Neural cell (in vitro differentiated cells): ENCODE measurements at regions not wholly inside any gene's neighbourhood (a gene's known extent, or its start where the extent isn't known, plus 50 kb on each side); places are given as distances from the start of the nearest gene placed in this dataset.

Experiments
- H2AFZ ChIP-seq: fragments of 200-600, 300-800 bp; sonication (generic), shearing (Covaris generic); 2 replicates; pipeline ENCODE4 v1.6.0; 2014; ENCODE audit warnings: low read depth, mild to moderate bottlenecking, antibody characterized with exemption, low read length, moderate library complexity
- H3F3A ChIP-seq: fragments of 200-600 bp; shearing (Covaris generic); 2 replicates; pipeline ENCODE4 v1.6.1; 2016; ENCODE audit warnings: mild to moderate bottlenecking, moderate library complexity, mixed read lengths, antibody characterized with exemption, low read length; ENCODE audit not compliant: insufficient read depth, poor library complexity, severe bottlenecking
- H3K27ac ChIP-seq: fragments of 200-600, 300-800 bp; sonication (generic), shearing (Covaris generic); 2 replicates; pipeline ENCODE4 v1.5.1; 2014; ENCODE audit warnings: mild to moderate bottlenecking, low read length, moderate library complexity
- H3K27me3 ChIP-seq: fragments of 300-800, 200-600 bp; sonication (generic), shearing (Covaris generic); 2 replicates; pipeline ENCODE4 v1.6.0; 2014; ENCODE audit warnings: mild to moderate bottlenecking, low read depth, low read length, moderate library complexity; ENCODE audit not compliant: insufficient read depth
- H3K36me3 ChIP-seq: fragments of 300-800, 200-600 bp; sonication (generic), shearing (Covaris generic); 2 replicates; pipeline ENCODE4 v1.5.1; 2014; ENCODE audit warnings: mild to moderate bottlenecking, antibody characterized with exemption, low read length, moderate library complexity; ENCODE audit not compliant: insufficient read depth
- H3K4me2 ChIP-seq: fragments of 300-800, 200-600 bp; sonication (generic), shearing (Covaris generic); 2 replicates; pipeline ENCODE4 v1.6.0; 2014; ENCODE audit warnings: mild to moderate bottlenecking, low read length
- H3K4me3 ChIP-seq: fragments of 300-800, 200-600 bp; sonication (generic), shearing (Covaris generic); 2 replicates; pipeline ENCODE4 v1.5.1; 2014; ENCODE audit warnings: mild to moderate bottlenecking, low read length, moderate library complexity
- H3K79me2 ChIP-seq: fragments of 200-600 bp; shearing (Covaris generic); replicated peaks from 2 replicates; pipeline ENCODE4 v1.6.0; 2014; ENCODE audit warnings: mild to moderate bottlenecking, low read length, moderate library complexity; ENCODE audit not compliant: insufficient read depth
- H3K9ac ChIP-seq: fragments of 300-800, 200-600 bp; sonication (generic), shearing (Covaris generic); 2 replicates; pipeline ENCODE4 v1.6.1; 2016; ENCODE audit warnings: mild to moderate bottlenecking, low read length, mixed read lengths
- H3K9me2 ChIP-seq: fragments of 200-600 bp; shearing (Covaris generic); 2 replicates; pipeline ENCODE4 v1.6.1; 2016; ENCODE audit warnings: mild to moderate bottlenecking, low read length, mixed read lengths; ENCODE audit not compliant: insufficient read depth
- H3K9me3 ChIP-seq: fragments of 200-600, 300-800 bp; sonication (generic), shearing (Covaris generic); 2 replicates; pipeline ENCODE4 v1.6.1; 2016; ENCODE audit warnings: mild to moderate bottlenecking, mixed run types, low read length, moderate library complexity, mixed read lengths
- H4K20me1 ChIP-seq: fragments of 200-600 bp; shearing (Covaris generic); 2 replicates; pipeline ENCODE4 v1.6.1; 2016; ENCODE audit warnings: mild to moderate bottlenecking, mixed run types; ENCODE audit not compliant: insufficient read depth
- EP300 ChIP-seq: fragments of 450-650 bp; conservative IDR thresholded peaks from 2 replicates; pipeline ENCODE4 v1.6.1; 2014; ENCODE audit warnings: antibody characterized with exemption, mild to moderate bottlenecking, moderate library complexity; ENCODE audit not compliant: poor library complexity, severe bottlenecking
- EZH2 ChIP-seq: fragments of 200-600, 300-800 bp; shearing (Covaris generic), sonication (generic); IDR thresholded peaks from 2 replicates; pipeline ENCODE4 v1.6.1; 2014; ENCODE audit warnings: antibody characterized with exemption, low read length, borderline replicate concordance, mild to moderate bottlenecking; ENCODE audit not compliant: insufficient read depth, poor library complexity, severe bottlenecking
- MXI1 ChIP-seq: fragments of 450-650 bp; conservative IDR thresholded peaks from 2 replicates; pipeline ENCODE4 v1.6.1; 2014; ENCODE audit warnings: antibody characterized with exemption, mild to moderate bottlenecking; ENCODE audit not compliant: poor library complexity, severe bottlenecking
- POLR2AphosphoS5 ChIP-seq: IDR thresholded peaks from 2 replicates; pipeline ENCODE4 v1.6.1; 2012
- RAD21 ChIP-seq: fragments of 450-650 bp; conservative IDR thresholded peaks from 2 replicates; pipeline ENCODE4 v1.6.1; 2014; ENCODE audit warnings: antibody characterized with exemption, mild to moderate bottlenecking, moderate library complexity
- SMC3 ChIP-seq: fragments of 450-650 bp; conservative IDR thresholded peaks from 2 replicates; pipeline ENCODE4 v1.6.1; 2014; ENCODE audit warnings: antibody characterized with exemption, mild to moderate bottlenecking, moderate library complexity; ENCODE audit not compliant: poor library complexity
- TAF1 ChIP-seq: IDR thresholded peaks from 2 replicates; pipeline ENCODE4 v1.6.1; 2012; ENCODE audit warnings: low read depth
- TF ChIP-seq, protein P1 (sequence below): fragments of 450-650 bp; IDR thresholded peaks from 2 replicates; pipeline ENCODE4 v1.5.1; 2014; ENCODE audit warnings: antibody characterized with exemption, mild to moderate bottlenecking, moderate library complexity; ENCODE audit not compliant: poor library complexity, severe bottlenecking
- TF ChIP-seq, protein P2 (sequence below): IDR thresholded peaks from 2 replicates; pipeline ENCODE4 v1.6.1; 2012; ENCODE audit warnings: borderline replicate concordance

DNA sequence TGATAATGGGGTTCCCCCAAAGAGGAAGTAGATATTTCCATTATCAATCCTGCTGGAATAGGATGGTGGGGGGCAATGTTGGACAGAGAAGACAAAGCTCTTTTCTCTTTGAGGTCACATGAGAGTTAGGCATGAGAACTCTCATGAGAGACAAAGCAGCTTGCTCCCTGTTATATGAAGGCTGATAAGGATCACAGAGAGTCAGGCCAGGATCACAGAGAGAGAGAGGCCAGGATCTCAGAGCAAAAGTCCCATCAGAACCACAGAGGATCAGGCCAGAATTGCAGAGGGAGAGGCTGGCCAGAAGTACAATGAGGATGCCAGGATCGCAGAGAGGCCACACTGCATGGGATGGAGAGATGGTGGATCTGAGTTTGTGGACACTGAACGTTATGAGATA, 457.1 kb downstream of the LPIN1 start:
- Histone ChIP-seq H3K27ac (no peak overlapping the region), H3K9me2 (no peaks in the 10 kb centered on the region), H3K79me2 (no peaks in the 10 kb centered on the region), H2AFZ (no peak overlapping the region), H3K36me3 (no peaks in the 10 kb centered on the region), H3K9me3 (no peaks in the 10 kb centered on the region), H3K9ac (no peak overlapping the region), H3K4me3 (no peak overlapping the region), H3K27me3 (no peaks in the 10 kb centered on the region), H4K20me1 (no peaks in the 10 kb centered on the region), H3F3A (no peaks in the 10 kb centered on the region), H3K4me2 (no peak overlapping the region)
- no peak for TF ChIP-seq POLR2AphosphoS5
- TF ChIP-seq EP300: no peak
- TF ChIP-seq EZH2: no peak
- no peak for TF ChIP-seq SMC3
- TF ChIP-seq, protein P1, sequence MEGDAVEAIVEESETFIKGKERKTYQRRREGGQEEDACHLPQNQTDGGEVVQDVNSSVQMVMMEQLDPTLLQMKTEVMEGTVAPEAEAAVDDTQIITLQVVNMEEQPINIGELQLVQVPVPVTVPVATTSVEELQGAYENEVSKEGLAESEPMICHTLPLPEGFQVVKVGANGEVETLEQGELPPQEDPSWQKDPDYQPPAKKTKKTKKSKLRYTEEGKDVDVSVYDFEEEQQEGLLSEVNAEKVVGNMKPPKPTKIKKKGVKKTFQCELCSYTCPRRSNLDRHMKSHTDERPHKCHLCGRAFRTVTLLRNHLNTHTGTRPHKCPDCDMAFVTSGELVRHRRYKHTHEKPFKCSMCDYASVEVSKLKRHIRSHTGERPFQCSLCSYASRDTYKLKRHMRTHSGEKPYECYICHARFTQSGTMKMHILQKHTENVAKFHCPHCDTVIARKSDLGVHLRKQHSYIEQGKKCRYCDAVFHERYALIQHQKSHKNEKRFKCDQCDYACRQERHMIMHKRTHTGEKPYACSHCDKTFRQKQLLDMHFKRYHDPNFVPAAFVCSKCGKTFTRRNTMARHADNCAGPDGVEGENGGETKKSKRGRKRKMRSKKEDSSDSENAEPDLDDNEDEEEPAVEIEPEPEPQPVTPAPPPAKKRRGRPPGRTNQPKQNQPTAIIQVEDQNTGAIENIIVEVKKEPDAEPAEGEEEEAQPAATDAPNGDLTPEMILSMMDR: no peak
- TF ChIP-seq MXI1: no peak

DNA sequence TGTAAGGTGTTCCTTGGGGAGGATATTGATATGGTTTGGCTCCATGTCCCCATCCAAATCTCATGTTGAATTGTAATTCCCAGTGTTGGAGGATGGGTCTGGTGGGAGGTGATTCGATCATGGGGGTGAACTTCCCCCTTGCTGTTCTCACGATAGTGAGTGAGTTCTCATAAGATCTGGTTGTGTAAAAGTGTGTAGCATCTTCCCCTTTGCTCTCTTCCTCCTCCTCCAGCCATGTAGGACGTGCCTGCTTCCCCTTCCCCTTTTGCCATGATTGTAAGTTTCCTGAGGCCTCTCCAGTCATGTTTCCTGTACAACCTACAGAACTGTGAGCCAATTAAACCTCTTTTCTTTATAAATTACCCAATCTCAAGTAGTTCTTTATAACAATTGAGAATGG, 458.7 kb downstream of the LPIN1 start:
- no peaks in the 10 kb centered on the region for H3K79me2 ChIP-seq
- H3K4me3 ChIP-seq: no peak overlapping the region
- no peak overlapping the region for H3K9ac ChIP-seq
- H3F3A ChIP-seq: no peaks in the 10 kb centered on the region
- H3K9me3 ChIP-seq: no peaks in the 10 kb centered on the region
- H3K27me3 ChIP-seq: no peaks in the 10 kb centered on the region
- no peak overlapping the region for H3K27ac ChIP-seq
- no peaks in the 10 kb centered on the region for H3K9me2 ChIP-seq
- TF ChIP-seq EZH2: no peak
- TF ChIP-seq RAD21: no peak
- TF ChIP-seq SMC3: no peak
- no peak for TF ChIP-seq TAF1
- TF ChIP-seq, protein P1: no peak
- no peak for TF ChIP-seq MXI1
- TF ChIP-seq EP300: no peak
- TF ChIP-seq, protein P2, sequence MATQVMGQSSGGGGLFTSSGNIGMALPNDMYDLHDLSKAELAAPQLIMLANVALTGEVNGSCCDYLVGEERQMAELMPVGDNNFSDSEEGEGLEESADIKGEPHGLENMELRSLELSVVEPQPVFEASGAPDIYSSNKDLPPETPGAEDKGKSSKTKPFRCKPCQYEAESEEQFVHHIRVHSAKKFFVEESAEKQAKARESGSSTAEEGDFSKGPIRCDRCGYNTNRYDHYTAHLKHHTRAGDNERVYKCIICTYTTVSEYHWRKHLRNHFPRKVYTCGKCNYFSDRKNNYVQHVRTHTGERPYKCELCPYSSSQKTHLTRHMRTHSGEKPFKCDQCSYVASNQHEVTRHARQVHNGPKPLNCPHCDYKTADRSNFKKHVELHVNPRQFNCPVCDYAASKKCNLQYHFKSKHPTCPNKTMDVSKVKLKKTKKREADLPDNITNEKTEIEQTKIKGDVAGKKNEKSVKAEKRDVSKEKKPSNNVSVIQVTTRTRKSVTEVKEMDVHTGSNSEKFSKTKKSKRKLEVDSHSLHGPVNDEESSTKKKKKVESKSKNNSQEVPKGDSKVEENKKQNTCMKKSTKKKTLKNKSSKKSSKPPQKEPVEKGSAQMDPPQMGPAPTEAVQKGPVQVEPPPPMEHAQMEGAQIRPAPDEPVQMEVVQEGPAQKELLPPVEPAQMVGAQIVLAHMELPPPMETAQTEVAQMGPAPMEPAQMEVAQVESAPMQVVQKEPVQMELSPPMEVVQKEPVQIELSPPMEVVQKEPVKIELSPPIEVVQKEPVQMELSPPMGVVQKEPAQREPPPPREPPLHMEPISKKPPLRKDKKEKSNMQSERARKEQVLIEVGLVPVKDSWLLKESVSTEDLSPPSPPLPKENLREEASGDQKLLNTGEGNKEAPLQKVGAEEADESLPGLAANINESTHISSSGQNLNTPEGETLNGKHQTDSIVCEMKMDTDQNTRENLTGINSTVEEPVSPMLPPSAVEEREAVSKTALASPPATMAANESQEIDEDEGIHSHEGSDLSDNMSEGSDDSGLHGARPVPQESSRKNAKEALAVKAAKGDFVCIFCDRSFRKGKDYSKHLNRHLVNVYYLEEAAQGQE: no peak
- TF ChIP-seq POLR2AphosphoS5: no peak
- H2AFZ ChIP-seq: no peak overlapping the region
- H3K36me3 ChIP-seq: no peaks in the 10 kb centered on the region
- no peak overlapping the region for H3K4me2 ChIP-seq
- H4K20me1 ChIP-seq: no peaks in the 10 kb centered on the region
